ENCODE measurements at regions not wholly inside any gene's neighbourhood (a gene's known extent, or its start where the extent isn't known, plus 50 kb on each side); places are given as distances from the start of the nearest gene placed in this dataset.

GRCh38 chr3:99505646-99506269 is 132.6 kb upstream of the COL8A1 start:
- TF ChIP-seq CTCF (conservative IDR thresholded peaks at IDR 0.05; ENCODE audit: low read length) = no peak
- TF ChIP-seq EZH2phosphoT487 (IDR thresholded peaks at IDR 0.05; ENCODE audit: borderline replicate concordance) = no peak
